ENCODE measurements at regions not wholly inside any gene's neighbourhood (a gene's known extent, or its start where the extent isn't known, plus 50 kb on each side); places are given as distances from the start of the nearest gene placed in this dataset.
"Not testable (repeated sequence)": the region's sequence is repeated elsewhere in the genome, so short reads cannot be mapped to it uniquely, and the experiment has no call there.

DNA sequence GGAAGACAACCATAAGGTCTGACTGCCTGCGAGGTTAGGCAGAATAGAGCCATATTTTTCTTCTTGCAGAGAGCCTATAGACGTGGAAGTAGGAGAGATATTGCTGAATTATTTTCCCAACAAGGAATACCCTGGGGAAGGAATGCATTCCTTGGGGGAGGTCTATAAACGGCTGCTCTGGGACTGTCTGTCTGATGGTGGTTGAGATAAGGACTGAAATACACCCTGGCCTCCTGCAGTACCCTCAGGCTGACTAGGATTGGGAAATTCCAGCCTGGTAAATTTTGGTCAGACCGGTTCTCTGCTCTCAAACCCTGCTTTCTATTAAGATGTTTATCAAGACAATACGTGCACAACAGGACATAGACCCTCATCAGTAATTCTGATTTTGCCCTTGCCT, 617.5 kb upstream of the GRIN3A start:
- no peak for DNase-seq

DNA sequence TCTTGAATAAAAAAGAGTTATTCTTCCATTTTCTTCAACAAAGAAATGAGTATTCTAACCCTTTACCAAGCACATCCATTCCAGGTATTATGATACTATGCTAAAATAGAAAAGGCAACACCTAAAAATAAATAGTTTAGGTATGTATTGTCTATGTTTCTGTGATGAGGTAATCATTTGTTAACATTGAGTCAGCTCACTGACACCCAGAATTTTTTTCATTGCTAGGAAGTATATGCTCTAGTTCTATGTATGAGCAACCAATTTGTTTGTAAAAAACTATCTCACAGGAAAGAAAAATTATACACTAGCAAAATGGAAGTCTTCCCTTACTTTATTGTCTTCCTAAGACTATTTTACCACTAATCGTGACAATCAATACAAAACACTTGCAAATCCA, 615.6 kb upstream of the GRIN3A start:
- DNase-seq: no peak

DNA sequence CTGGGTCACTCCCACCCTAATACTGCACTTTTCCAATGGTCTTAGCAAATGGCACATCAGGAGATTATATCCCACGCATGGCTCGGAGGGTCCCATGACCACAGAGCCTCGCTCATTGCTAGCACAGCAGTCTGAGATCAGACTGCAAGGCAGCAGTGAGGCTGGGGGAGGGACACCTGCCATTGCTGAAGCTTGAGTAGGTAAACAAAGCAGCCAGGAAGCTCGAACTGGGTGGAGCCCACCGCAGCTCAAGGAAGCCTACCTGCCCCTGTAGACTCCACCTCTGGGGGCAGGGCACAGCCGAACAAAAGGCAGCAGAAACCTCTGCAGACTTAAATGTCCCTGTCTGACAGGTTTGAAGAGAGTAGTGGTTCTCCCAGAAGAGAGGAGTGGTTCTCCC, 599.0 kb upstream of the GRIN3A start:
- not testable (repeated sequence) for DNase-seq

DNA sequence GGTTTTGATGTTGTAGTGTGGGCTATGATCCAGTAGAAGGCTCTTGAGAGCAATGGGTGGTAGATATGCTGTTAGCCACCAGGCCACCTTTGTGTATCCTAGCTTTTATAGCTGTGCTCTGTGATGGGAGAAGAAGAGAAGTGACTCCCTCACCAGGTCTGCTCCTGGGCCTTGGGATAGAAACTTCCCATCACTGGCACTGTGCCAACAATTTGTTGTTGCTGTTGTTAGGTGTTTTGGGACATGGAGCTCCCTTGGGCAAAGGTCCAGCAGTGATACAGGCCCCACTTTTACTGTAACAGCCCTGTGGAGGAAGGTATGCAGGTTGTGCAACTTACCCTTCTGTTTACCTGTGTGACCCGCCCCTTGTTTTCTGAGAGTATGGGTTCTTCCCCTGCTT, 570.9 kb upstream of the GRIN3A start:
- DNase-seq: no peak

DNA sequence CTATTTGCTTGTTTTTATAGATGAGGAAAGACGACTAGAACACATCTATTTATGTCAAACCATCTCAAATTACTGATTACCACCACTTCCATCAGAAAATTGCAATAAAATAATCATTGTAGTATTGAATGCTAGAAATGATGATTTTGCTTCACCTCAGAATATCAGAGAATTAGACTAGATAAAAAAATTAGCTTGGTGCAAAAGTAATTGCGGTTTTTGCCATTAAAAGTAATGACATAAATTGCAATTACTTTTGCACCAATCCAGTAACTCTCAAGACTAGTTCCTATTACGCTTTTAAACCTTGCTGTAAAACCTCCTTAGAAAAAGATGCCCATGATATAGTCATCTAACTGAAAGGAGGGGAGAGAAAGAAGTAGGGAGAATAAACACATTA, 556.7 kb upstream of the GRIN3A start:
- DNase-seq: no peak

DNA sequence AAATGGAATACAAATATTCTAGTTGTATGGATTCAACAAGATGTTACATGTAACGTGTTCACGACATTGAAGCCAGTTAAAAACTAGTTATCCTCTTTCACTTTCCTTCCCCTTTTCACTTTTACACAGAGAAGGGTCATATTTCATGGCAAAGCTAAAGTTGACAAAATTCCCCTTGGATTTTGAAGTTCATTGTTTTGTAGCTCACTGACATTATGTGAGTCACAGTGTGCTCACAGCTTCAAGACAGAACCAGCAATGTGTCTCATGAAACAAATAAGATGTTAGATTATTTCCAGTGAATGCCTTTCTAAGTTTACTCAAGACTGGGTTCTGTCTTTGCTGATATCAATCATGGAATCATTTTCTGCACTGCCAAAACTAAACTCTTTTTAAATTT, 535.5 kb upstream of the GRIN3A start:
- no peak for DNase-seq

DNA sequence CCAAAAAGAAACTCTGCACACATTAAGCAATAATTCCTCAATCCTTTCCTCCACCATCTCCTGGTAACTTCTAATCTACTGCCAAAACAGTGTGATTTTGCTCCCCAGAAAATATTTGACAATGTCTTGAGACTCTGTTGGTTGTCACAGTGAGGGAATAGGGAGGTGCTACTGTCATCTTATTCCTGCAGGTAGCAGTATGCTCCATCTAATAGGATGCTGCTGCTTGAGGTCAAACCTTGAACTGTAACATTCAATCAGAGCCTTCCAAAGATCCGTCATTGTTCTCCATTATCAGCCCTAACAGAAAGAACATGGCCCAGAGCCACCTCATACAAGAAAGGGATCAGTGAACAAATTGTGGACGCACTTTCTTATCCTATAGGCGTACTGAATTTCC, 514.7 kb upstream of the GRIN3A start:
- no peak for DNase-seq

DNA sequence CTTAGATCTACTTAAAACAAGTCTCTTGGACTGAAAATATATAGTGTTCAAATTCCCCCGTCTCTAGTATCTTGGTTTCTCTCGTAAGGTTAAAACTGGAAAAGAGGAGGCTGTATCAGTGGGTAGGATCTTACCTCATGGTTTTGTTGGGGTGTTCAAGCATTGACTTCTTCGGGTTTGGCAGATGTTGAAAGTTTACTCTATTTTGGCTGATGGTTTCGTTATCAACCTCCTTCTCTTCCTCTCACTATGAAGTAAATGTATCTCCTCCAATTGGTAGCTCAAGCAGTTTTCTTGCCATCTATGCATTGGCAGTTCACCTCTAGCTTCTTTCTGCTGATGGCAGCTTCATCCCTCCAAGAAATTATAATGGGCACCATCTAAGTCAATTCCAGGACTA, 506.5 kb upstream of the GRIN3A start:
- DNase-seq: no peak

DNA sequence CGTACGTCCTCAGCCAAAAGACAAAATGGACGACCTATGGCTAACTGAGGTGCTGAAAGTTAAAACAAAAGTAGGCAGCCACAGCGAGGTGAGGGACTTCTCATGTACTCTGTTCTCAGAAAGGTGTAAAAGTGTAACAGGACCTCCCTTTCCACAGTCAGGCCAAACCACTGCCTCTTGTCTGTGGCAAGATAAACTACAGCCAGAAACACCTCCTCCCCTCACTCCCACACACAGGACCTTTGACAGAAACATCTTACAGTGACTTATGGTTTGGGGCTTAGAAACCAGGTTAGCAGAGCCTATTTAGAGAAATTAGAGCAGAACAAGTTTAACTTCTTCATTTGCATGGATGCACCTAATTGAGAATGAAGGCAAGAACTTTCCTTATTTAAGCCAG, 499.1 kb upstream of the GRIN3A start:
- DNase-seq: no peak

DNA sequence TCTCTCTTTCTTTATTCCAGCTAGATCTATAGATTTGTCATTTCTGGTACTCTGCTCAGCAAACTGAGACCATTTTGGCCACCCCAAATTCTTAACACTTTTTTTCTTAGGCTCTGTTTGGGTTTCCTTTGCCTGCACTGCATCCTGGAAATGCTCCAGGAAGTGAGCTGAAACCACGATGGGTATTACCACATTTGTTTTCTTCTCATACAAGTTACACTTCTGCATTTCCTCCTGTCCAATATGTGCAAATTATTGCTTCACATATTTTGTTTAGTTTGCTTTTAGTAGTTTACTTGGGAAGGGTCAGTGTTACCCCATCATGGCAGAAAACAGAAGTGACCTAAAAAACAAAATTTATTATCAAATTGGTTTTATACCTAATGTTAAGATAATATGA, 498.6 kb upstream of the GRIN3A start:
- no peak for DNase-seq

DNA sequence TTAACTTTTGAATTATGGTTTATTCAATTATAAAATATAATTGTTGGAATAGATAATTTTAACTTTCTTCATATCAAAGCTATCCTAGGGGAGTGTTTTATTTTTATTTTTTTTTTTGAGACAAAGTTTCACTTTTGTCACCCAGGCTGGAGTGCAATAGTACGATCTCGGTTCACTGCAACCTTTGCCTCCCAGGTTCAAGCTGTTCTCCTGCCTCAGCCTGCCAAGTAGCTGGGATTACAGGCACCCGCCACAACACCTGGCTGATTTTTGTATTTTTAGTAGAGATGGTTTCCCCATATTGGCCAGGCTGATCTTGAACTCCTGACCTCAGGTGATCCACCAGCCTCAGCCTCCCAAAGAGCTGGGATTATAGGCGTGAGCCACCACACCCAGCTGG, 489.0 kb upstream of the GRIN3A start:
- not testable (repeated sequence) for DNase-seq

DNA sequence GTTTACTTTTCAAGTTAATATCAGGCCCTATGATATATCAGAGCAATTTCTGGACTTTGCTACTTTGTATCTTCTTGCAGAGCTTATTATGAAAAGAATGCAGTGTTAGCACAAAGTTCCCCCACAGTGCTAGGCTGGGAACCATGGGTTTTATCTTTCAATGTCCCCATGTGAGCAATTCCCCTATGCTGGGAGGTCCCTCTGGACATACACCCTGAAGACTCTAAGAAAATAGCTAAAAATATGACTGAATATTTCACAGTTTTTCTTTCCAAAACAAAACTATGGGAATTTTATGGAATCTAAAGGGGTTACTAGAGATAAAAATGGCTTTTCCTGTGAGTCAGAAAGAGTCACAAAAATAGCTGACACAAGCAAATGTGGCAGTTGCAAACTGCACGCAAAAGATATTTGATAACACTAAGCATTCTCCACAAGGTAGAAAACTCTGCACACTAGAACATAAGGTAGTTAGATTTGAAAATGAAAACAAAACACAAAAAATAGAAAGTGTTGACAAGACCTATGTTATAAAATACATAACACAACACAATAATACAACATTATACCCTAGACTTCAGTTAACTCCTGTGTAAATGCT, 487.5 kb upstream of the GRIN3A start:
- DNase-seq: no peak

DNA sequence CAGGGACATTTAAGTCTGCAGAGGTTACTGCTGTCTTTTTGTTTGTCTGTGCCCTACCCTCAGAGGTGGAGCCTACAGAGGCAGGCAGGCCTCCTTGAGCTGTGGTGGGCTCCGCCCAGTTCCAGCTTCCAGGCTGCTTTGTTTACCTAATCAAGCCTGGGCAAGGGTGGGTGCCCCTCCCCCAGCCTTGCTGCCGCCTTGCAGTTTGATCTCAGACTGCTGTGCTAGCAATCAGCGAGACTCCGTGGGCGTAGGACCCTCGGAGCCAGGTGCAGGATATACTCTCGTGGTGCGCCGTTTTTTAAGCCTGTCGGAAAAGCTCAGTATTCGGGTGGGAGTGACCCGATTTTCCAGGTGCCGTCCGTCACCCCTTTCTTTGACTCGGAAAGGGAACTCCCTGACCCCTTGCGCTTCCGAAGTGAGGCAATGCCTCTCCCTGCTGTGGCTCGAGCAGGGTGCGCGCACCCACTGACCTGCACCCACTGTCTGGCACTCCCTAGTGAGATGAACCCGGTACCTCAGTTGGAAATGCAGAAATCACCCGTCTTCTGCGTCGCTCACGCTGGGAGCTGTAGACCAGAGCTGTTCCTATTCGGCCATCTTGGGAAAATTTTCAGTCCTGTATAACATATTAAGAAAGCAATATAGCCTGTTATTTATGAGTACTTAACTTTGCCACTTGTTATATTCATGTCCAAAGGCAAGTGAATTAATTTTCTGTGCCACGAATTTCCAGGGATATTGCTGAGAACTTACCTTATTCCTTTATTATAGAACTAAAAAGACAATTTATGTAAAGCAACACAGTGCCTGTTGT, 485.1 kb upstream of the GRIN3A start:
- DNase-seq: not testable (repeated sequence)

DNA sequence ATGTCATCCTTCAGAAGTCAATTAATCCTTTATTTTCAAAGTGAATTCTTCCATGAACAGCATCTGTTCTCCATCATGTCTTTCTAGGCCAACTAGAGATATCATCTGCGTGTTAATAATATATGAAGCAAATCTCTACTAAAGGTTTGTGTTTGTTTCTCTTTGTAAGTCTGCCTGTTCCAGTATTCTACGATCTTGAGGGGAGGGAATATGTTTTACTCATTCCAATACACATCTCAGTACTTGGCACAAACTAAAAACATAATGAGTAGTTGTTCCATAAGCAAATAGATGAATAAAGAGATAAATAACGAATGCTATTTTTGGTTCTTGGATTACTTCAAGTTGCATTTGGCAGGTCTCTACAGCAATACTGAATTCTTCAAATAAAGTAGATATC, 470.7 kb upstream of the GRIN3A start:
- no peak for DNase-seq

DNA sequence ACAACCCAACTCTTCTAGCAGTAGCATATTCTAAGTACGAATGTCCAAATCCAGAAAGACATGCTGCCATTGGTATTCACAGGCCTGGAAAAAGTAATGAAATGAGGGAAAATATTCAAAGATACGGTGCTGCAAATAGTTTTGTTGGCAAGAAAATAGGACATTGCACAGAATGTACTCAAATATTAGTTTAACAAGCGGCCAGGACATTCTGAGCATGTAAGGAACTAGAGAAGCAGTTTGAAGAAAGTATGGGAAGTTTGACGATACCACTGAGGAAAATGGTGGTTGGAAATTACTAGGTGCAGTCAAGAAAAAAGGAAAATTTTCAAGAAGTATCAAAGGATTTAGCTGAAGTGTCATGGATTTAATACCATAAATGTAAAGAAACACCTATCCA, 468.0 kb upstream of the GRIN3A start:
- DNase-seq: no peak

DNA sequence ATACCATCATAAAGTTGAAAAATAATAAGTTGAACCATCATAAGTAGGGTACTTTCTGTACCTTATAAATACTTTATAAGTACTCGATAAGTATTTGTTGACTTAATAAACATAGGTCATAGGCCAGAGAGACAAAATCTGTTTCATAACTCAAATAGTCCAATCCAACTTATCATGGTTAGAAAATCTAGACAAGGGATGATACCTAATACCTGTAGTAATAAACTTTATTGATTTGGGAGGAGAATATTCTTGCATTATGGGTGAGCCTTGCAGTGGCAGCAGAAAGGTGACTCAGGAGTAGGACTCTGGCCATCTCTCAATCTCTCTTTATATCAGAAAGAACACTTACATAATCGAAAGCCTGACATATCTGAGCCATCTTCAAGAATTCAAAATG, 466.8 kb upstream of the GRIN3A start:
- DNase-seq: no peak

DNA sequence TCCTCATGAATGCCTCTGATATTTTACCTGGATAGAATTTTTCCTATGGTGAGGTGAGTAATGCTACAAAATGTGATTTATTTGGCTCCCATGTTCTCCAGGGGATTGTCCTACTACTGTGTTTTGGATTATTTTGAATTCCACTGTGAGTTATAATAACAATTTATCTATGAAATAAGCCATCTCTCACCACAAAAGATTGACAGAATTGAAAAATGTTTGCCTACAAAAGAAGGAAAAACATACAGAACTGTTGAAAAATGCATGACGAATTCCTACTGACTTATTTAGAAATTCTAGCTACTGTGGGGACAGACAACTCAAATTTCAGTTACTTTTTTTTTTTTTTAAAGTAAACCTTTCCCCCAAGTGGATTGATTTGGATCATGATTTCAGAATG, 463.7 kb upstream of the GRIN3A start:
- DNase-seq: no peak

DNA sequence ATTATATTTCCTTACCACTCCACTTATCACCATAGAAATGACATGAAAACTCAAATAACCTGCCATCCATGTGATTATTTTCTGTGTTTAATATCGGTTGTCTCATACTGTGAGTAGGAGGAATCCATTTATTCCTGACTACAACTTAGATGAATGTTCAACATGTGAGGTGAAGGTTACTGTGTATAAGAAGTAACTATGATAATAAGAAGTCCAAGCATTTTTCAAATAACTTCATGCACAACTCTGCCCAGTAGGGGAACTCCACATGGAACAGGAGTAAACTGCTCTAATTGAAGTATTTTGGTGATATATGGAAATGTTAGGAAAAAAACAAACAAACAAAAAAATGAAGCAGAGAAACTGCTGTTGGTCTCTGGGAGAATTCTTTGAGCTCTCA, 447.5 kb upstream of the GRIN3A start:
- no peak for DNase-seq

DNA sequence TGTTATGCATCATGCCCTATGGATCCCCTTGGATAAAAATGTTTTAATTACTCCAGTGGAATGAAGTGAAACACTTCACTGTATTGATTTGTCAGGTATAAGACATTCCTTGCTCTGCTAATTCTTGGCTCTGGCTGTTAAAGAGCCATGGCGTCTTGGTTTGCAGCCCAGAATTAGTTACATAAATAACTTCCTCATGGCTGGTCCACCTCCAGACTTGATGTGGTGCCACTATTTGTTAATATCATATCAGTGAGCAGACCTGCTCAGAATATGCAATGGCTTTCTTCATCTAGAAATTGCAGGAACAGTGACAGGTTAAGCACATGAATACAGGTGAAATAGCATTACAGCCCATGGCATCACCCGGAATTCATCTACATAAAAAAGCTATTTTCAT, 446.9 kb upstream of the GRIN3A start:
- no peak for DNase-seq

DNA sequence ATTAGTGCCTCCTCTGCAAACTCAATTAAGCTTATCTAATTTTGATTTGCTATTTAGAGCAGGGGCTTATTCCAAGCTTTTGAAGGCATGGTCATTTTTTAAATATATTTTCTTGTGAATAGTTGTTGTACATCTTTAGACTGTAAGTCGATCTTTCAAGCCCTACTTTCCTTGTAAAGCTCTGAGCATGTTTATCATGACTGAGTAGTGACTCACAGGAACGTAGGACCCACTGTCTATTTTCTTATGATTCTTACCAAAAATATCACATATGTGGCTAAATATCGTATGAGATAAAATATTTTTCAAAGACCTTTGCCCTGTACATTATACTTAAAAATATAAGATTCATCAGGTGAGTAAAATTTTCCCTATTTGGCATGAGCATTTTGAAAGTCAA, 440.4 kb upstream of the GRIN3A start:
- no peak for DNase-seq

DNA sequence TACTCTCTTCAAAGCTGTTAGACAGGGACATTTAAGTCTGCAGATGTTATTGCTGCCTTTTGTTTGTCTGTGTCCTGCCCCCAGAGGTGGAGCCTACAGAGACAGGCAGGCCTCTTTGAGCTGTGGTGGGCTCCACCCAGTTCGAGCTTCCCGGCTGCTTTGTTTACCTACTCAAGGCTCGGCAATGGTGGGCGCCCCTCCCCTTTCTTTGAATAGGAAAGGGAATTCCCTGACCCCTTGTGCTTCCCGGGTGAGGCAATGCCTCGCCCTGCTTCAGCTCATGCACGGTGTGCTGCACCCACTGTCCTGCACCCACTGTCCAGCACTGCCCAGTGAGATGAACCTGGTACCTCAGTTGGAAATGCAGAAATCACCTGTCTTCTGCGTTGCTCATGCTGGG, 435.8 kb upstream of the GRIN3A start:
- not testable (repeated sequence) for DNase-seq

DNA sequence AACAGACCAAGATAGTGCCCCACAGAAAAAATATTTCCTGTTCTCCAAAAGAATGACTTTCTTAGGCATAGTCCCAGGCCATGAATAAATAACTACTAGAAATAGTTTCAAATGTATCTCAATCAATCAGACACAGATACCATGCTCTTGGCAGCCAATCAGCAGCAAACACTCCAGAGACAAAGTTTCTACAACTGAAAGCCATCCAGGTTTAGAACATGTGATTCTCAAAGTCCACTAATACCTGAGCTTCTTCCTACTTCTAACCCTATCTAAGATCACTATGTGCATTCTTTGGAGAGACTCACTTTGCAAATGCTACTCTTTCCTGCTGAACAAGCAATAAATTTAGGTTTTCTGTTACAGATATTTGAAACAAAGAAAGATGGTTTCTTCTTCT, 425.8 kb upstream of the GRIN3A start:
- no peak for DNase-seq

DNA sequence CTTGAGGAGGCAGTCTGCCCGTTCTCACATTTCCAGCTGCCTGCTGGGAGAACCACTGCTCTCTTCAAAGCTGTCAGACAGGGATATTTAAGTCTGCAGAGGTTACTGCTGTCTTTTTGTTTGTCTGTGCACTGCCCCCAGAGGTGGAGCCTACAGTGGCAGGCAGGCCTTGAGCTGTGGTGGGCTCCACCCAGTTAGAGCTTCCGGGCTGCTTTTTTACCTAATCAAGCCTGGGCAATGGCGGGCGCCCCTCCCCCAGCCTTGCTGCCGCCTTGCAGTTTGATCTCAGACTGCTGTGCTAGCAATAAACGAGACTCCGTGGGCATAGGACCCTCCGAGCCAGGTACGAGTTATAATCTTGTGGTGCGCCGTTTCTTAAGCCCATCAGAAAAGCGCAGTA, 414.6 kb upstream of the GRIN3A start:
- DNase-seq: not testable (repeated sequence)

DNA sequence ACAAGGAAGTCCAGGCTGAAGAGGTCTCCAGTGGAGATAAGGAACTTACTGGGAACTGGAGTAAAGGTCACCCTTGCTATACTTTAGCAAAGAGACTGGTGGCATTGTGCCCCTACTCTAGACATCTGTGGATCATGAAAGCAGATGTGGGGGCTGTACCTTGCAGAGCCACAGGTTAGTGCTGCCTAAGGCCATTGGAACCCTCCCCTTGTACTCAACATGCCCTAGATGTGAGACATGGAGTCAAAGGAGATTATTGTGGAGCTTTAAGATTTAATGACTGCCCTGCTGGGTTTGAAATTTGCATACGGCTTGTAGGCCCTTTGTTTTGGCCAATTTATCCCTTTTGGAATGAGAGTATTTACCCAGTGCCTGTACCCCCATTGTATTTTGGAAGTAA, 397.3 kb upstream of the GRIN3A start:
- DNase-seq: no peak

DNA sequence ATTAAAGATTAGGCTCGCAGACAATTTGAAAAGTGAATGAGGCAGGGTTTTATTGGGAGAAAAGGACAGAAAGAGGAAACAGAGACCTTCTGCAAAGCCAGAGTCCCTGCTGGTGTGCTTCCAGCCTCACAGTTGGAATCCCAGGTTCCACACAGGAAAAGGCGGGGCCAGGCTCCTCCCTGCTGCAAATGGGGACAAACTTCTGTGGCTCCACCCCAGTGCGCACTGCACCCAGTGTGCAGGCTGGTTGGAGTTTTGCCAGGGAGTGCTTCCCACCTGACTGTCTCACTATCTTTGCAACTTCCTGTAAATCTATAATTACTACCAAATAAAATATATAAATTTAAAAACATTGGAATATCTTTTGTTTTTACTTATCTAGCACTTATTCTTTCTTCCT, 386.0 kb upstream of the GRIN3A start:
- peak in 1 of 2 experiments; percentile 1 for DNase-seq

Data from NCI-H2081 (cell line).